Breast epithelium (tissue), 3 donors: ENCODE measurements at regions not wholly inside any gene's neighbourhood (a gene's known extent, or its start where the extent isn't known, plus 50 kb on each side); places are given as distances from the start of the nearest gene placed in this dataset.

Experiments used
- CTCF ChIP-seq, 3 donors: fragments of 450-650 bp; IDR thresholded peaks; one replicate each; pipeline ENCODE4 v1.5.1; 2016 to 2017; ENCODE audit warnings: antibody characterized with exemption in 3 of 3, mild to moderate bottlenecking in 3 of 3, moderate library complexity in 3 of 3
- POLR2A ChIP-seq: fragments of 450-650 bp; IDR thresholded peaks from one replicate; pipeline ENCODE4 v1.6.1; 2016; ENCODE audit warnings: antibody characterized with exemption, mild to moderate bottlenecking, moderate library complexity

GRCh38 chr3:163929069-163929652 lies 1149.1 kb downstream of the SI start:
- no peak for TF ChIP-seq CTCF (IDR thresholded peaks at IDR 0.05)
- no peak for TF ChIP-seq POLR2A
